MG63 (cell line): ENCODE measurements at regions not wholly inside any gene's neighbourhood (a gene's known extent, or its start where the extent isn't known, plus 50 kb on each side); places are given as distances from the start of the nearest gene placed in this dataset.

Source experiments
- DNase-seq: peaks from one replicate; pipeline ENCODE4 v3.0.0-alpha.2; 2020
- H3K27me3 ChIP-seq: fragments of 250-450 bp; sonication (Bioruptor Pico); 2 replicates; pipeline ENCODE4 v1.5.1; 2020; ENCODE audit warnings: mild to moderate bottlenecking, moderate library complexity
- H3K36me3 ChIP-seq: fragments of 250-450 bp; sonication (Bioruptor Pico); 2 replicates; pipeline ENCODE4 v1.5.1; 2020; ENCODE audit warnings: mild to moderate bottlenecking, moderate library complexity
- H3K4me3 ChIP-seq: fragments of 250-450 bp; sonication (Bioruptor Pico); 2 replicates; pipeline ENCODE4 v1.5.1; 2020; ENCODE audit warnings: mild to moderate bottlenecking, moderate library complexity
- H3K9me3 ChIP-seq: fragments of 250-450 bp; sonication (Bioruptor Pico); 2 replicates; pipeline ENCODE4 v1.5.1; 2020; ENCODE audit warnings: mild to moderate bottlenecking, moderate library complexity

GRCh38 chr22:47995264-47995627 is 1232.8 kb downstream of the TBC1D22A start:
- no peak for DNase-seq
- no peaks in the 10 kb centered on the region for H3K36me3 ChIP-seq
- no peaks in the 10 kb centered on the region for H3K9me3 ChIP-seq
- no peak overlapping the region for H3K4me3 ChIP-seq
- H3K27me3 ChIP-seq = no peaks in the 10 kb centered on the region

DNA sequence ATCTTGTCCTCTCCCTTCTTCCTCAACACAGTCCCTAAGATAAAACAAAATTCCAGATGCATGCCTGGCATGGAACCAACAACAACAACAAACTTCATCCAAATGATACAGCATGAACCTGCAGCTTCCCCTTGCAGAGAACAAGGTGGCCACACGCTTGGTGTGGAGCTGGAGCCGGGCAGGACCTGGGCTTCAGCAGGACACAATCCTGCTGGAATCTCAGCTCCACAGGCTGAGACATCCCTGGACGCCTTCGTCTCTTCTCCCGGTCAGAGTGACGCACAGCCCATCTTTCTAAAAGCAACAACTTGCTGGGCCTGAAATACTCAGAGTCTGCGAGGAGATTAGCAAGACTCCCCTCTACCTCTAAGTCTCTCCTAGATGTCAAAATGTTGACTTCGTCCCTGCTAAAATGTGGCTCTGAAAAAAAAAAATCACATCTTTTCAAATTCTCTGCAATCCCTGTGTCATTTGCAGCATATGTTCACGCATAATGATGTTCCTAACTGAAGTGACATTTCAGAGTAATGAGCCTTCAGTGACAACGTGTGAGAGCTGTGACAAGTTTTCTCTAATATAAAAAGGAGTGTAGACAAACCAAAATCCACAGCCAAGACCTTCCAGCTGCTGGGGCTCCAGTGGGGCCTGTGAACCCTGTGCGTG is 1232.3 kb downstream of the TBC1D22A start:
- Histone ChIP-seq H3K9me3 (no peaks in the 10 kb centered on the region), H3K27me3 (no peaks in the 10 kb centered on the region), H3K36me3 (no peaks in the 10 kb centered on the region), H3K4me3 (no peak overlapping the region)
- DNase-seq = no peak

- no peaks in the 10 kb centered on the region for H3K36me3 ChIP-seq
- DNase-seq = no peak
- H3K9me3 ChIP-seq = 0 out of 2 replicates have a peak, but pooled peaks cover 2% of the 10 kb centered on the region
- no peaks in the 10 kb centered on the region for H3K27me3 ChIP-seq
- H3K4me3 ChIP-seq = no peak overlapping the region
Measured at GRCh38 chr22:47994045-47994444, 1231.6 kb downstream of the TBC1D22A start.

DNA sequence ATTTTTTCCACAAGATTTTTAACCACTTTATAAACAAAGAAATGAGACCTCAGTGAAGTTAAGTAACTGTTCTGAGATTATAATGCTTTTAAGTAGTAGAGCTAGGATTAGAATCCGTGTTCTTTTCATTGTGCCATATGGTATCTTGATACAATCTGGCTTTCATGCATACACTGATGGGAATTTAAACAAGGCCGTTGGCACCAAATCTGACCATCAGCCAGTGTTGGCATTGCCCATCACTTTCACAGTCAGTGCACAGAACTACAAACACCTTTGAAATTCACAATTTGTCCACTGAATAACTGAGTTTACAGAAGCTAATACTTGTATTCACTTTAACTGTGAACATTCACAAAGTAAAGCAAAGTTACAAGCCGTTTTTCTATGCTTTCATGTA is 1228.0 kb downstream of the TBC1D22A start:
- no peaks in the 10 kb centered on the region for H3K27me3 ChIP-seq
- H3K9me3 ChIP-seq = 0 out of 2 replicates have a peak, but pooled peaks cover 2% of the 10 kb centered on the region
- no peak for DNase-seq
- no peaks in the 10 kb centered on the region for H3K36me3 ChIP-seq
- no peak overlapping the region for H3K4me3 ChIP-seq

GRCh38 chr22:47987885-47988515 is 1225.5 kb downstream of the TBC1D22A start:
- DNase-seq = no peak
- no peak overlapping the region for H3K4me3 ChIP-seq
- H3K9me3 ChIP-seq = 0 out of 2 replicates have a peak, but pooled peaks cover 2% of the 10 kb centered on the region
- H3K36me3 ChIP-seq = no peaks in the 10 kb centered on the region
- no peaks in the 10 kb centered on the region for H3K27me3 ChIP-seq

DNA sequence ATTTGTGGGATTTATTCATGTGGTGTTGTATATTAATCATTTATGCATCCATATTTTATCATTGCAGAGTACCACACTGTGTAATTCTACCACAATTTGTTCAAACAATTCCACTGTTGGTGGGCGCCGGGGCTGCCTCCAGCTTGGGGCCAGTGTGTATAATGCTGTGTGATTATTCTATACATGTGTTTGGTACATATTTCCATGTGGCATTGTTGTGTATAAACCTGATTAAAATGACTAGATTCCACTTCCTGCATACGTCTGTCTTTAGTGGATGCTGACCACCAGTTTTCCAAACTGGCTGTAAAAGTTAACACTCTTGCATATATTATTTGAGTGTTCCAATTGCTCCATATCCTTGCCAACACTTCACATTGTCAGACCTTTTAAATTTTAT is 1213.8 kb downstream of the TBC1D22A start:
- DNase-seq = no peak
- Histone ChIP-seq H3K4me3 (no peak overlapping the region), H3K27me3 (no peaks in the 10 kb centered on the region), H3K36me3 (no peaks in the 10 kb centered on the region), H3K9me3 (peaks cover 6% of the 10 kb centered on the region)

DNA sequence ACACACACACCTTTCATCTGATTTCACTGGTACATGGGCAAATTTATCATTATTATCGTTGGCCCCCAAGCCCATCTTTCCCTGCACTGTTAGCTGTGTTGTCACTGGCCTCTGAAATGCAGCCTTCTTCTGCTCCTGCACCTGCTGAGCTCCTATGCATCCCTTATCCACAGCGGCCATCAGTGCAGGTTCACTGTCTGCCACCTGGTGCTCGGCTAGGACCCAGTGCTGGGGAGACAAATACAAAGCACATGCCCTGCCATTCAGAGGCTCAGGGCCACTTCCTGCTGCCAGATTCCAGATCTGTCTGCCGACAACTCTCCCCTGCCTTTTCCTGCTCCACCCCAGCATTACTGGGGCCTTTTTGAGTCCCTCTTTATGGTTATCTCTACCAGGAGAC is 1205.4 kb downstream of the TBC1D22A start:
- DNase-seq = no peak
- Histone ChIP-seq H3K36me3 (no peaks in the 10 kb centered on the region), H3K4me3 (no peak overlapping the region), H3K27me3 (no peaks in the 10 kb centered on the region), H3K9me3 (no peaks in the 10 kb centered on the region)

DNA sequence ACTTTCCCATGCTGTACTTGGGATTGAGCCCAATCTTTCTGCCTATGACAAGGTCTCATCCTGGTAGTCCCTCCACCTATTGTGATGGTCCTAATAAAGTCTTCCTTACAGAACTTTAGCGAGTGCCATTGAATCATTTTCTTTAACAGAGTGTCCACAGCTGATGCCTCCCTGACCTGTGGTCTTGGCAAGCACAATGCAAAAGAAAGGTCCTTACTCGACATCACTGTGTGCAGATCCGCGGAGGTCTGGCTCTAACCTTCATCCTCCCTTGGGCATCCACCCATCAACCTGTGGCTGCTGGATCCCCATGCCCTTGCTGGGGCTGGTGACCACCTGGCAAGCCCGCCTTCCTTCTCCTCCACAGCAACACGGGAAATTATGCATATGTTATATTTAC is 1203.9 kb downstream of the TBC1D22A start:
- no peaks in the 10 kb centered on the region for H3K36me3 ChIP-seq
- no peaks in the 10 kb centered on the region for H3K27me3 ChIP-seq
- DNase-seq = no peak
- no peak overlapping the region for H3K4me3 ChIP-seq
- H3K9me3 ChIP-seq = no peaks in the 10 kb centered on the region

DNA sequence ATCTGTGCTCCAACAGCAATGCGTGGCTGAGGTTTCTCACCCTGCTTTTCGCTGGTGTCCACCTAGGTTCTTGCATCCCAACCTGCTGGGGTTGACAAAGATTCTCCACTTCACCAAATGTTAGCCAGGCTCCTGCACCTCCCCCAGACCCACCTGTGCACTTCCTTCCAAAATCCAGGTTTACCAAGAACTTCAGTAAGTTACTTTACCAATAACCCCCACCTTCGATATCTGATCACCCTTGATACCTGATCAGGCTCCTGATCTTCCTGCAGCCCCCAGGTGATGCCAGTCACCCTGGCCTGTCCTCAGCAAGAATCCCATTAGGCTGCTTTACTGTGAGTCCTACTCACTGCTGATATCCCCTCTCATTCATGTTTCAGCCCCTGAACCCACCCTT is 1203.4 kb downstream of the TBC1D22A start:
- H3K36me3 ChIP-seq = no peaks in the 10 kb centered on the region
- no peak overlapping the region for H3K4me3 ChIP-seq
- H3K27me3 ChIP-seq = no peaks in the 10 kb centered on the region
- DNase-seq = no peak
- H3K9me3 ChIP-seq = no peaks in the 10 kb centered on the region

DNA sequence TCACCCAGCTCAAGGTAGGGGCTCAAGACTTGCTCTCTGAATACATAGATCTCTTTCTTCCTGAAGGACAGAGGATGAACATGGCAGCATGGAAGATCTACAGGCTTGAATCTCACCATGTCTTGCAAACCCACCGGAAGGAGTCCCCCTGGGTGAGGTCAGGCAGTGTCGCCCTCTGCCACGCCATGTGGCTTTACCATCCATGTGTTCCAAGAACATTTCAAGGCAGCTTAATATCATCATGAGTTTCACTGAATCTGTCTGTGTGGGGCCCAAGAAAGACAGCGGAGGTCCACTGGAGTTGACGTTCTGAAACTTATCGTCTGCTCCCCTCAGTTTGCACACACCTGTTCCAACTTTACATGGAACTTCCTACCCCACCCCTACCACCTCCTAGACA is 1202.6 kb downstream of the TBC1D22A start:
- no peak for DNase-seq
- Histone ChIP-seq H3K9me3 (no peaks in the 10 kb centered on the region), H3K4me3 (no peak overlapping the region), H3K27me3 (no peaks in the 10 kb centered on the region), H3K36me3 (no peaks in the 10 kb centered on the region)

- H3K9me3 ChIP-seq = no peaks in the 10 kb centered on the region
- no peak for DNase-seq
- no peak overlapping the region for H3K4me3 ChIP-seq
- H3K27me3 ChIP-seq = no peaks in the 10 kb centered on the region
- no peaks in the 10 kb centered on the region for H3K36me3 ChIP-seq
Measured at GRCh38 chr22:47963660-47964059, 1201.2 kb downstream of the TBC1D22A start.

GRCh38 chr22:47957649-47958048 is 1195.2 kb downstream of the TBC1D22A start:
- Histone ChIP-seq H3K9me3 (no peaks in the 10 kb centered on the region; the same call in 1 of the 2 replicates), H3K36me3 (no peaks in the 10 kb centered on the region), H3K4me3 (no peak overlapping the region), H3K27me3 (no peaks in the 10 kb centered on the region)
- no peak for DNase-seq

GRCh38 chr22:47954107-47954506 is 1191.7 kb downstream of the TBC1D22A start:
- Histone ChIP-seq H3K36me3 (no peaks in the 10 kb centered on the region), H3K9me3 (no peaks in the 10 kb centered on the region; the same call in 1 of the 2 replicates), H3K27me3 (no peaks in the 10 kb centered on the region), H3K4me3 (no peak overlapping the region)
- DNase-seq = no peak

DNA sequence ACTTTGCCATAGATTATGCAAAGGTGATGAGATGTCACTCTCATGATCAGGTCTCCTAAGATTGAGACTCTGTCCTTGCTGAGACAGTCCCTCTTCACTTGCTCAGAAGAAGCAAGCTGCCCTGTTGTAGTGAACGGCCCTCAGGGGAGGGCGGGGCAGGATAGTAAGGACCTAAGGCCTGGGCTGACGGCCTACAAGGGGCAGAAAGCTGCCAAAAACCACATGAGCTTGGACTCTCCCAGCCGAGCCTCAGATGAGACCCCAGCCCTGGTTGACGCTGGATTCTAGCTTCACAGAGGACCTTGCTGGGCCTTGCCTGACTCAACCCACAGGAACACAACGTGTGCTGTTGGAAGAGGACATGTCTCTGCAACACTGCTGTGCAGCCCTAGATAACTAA is 1182.5 kb downstream of the TBC1D22A start:
- Histone ChIP-seq H3K36me3 (no peaks in the 10 kb centered on the region), H3K27me3 (no peaks in the 10 kb centered on the region), H3K4me3 (no peak overlapping the region), H3K9me3 (no peaks in the 10 kb centered on the region)
- no peak for DNase-seq

GRCh38 chr22:47943729-47944700 is 1181.6 kb downstream of the TBC1D22A start:
- H3K36me3 ChIP-seq = no peaks in the 10 kb centered on the region
- H3K9me3 ChIP-seq = no peaks in the 10 kb centered on the region
- DNase-seq = no peak
- H3K4me3 ChIP-seq = no peak overlapping the region
- H3K27me3 ChIP-seq = no peaks in the 10 kb centered on the region

DNA sequence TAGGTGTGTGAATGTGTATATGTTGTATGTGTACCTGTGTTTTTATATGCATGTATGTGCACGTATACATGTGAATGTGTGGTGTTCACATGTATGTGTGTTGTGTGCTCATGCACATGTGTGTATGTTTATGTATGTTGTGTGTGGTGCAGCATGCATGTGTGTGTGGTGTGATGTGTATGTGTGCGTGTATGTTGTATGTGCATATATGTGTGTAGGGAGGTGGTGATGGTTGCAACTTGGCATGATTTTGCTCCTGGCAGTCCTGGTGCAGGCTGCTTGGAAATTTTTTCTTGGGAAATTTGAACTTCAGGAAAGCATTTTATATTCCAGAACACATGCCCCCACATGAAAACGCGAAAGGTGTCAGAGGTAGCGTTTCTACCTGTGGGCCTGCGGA is 1177.8 kb downstream of the TBC1D22A start:
- no peak for DNase-seq
- no peaks in the 10 kb centered on the region for H3K9me3 ChIP-seq
- H3K27me3 ChIP-seq = no peaks in the 10 kb centered on the region
- H3K4me3 ChIP-seq = no peak overlapping the region
- no peaks in the 10 kb centered on the region for H3K36me3 ChIP-seq

DNA sequence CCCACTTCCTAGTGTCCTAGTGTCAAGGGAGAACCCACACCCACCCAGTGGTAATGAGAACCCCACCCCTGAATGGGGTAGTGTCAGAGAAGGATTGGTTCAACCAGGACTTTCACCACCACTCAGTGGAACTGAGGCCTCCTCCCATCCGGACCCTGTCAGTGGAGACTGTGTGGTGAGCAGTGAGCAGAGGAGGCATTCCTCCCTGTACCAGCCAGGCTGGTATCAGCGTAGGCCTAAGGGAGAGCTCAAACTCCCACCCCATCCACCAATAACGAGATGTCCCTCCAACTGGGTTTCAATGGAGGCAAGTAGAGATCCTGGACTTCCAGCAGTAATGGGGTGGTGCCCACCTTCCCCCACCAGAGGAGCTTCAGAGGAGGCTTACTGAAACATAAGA is 1171.4 kb downstream of the TBC1D22A start:
- Histone ChIP-seq H3K27me3 (no peaks in the 10 kb centered on the region), H3K4me3 (no peak overlapping the region)
- DNase-seq = no peak

More for the DNA sequence above, 1171.4 kb downstream of the TBC1D22A start:
- H3K9me3 ChIP-seq = no peaks in the 10 kb centered on the region
- no peaks in the 10 kb centered on the region for H3K36me3 ChIP-seq
